GM19467 (cell line): ENCODE measurements at regions not wholly inside any gene's neighbourhood (a gene's known extent, or its start where the extent isn't known, plus 50 kb on each side); places are given as distances from the start of the nearest gene placed in this dataset.
"Not testable (repeated sequence)": the region's sequence is repeated elsewhere in the genome, so short reads cannot be mapped to it uniquely, and the experiment has no call there.

Experiments
- ATAC-seq: cut with Tn5 transposase; IDR thresholded peaks from one replicate; pipeline ENCODE4 v1.9.1; 2021; ENCODE audit warnings: mild to moderate bottlenecking, moderate library complexity; ENCODE audit not compliant: unreplicated experiment

GRCh38 chrX:10676235-10676957 is 56.0 kb upstream of the MID1 start:
- ATAC-seq: no peak

DNA sequence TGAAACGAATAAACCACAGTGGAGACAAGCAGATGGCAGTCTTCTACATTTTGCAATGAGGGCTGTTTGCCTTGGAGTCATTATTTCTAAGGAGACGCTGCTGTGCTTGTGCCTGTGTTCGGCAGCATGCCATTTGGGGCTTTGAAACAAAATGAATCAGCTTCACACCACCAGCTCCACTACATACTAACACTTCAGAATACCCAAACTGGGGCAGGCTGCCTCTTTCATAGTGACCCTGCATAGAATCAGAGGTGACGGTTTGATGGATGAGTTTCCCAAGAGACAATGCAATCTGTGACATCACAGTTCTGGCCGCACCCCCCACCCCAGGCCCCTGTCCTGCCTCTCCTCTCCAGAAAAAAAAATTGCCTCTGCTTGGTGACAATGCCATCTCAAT is 57.1 kb upstream of the MID1 start:
- no peak for ATAC-seq

DNA sequence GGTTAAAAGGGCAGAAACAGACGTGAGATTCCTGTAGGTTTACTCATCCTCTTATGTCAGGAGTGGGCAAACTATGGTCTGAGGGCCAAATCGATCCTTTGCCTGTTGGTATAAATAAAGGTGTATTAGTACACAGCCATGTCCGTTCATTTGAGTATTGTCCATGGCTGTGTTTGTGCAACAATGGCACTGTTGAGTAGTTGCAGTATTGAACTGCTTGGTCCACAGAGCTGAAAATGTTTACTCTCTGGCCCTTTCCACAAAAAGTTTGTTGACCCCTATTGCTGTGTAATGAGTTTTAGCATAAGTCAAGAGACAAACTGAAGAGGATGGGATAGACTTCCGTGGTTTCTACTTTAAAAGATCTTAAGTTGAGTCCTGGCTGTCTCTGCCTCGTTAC is 59.0 kb upstream of the MID1 start:
- ATAC-seq: no peak

DNA sequence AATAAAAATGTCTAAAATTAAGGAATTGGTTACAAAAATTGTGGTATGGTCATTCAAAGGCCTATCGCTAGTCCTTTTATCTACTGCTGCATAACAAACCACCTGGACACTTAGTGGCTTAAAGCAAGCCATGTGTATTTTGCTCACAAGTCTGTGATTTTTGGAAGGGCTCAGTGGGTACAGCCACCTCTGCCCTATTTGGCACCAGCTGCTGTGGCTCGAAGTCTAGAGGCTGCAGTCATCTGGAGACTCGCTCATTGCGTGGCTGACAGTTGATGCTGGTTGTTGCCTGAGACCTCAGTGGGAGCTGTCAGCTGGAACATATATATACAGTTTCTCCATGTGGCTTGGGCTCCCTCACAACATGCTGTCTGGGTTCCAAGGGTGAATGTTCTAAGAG is 60.8 kb upstream of the MID1 start:
- ATAC-seq: no peak

GRCh38 chrX:10683631-10684030 is 63.2 kb upstream of the MID1 start:
- ATAC-seq: not testable (repeated sequence)

DNA sequence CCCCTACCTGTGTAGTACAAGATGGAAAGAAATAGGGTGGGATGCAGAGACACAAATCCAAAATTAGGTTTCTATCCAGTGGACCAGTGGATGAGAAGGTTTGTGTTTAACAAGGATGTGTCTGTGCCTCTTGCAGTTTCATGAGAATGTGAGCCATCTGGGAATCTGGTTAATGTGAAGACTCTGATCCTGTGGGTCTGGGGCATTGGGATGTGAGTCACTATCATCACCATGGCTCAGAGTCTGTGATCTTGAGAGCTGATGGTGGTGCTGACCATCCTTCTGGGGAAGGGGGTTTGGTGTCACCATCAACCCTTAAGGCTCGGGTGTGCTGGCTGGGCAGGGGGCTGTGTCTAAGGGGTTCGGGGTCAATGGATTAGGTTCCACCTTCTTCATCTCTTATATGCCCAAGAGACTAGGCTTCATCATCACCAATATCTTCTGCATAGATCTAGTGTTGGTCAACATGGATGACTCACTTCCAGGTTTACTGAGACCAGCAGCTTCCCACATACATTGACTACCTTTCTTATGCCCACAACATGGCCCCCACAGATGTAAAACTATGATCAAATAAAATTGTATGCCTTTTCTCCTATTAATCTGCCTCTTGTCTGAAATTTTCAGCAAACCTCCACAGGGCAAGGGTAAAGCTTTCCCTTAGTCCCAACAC is 65.7 kb upstream of the MID1 start:
- ATAC-seq: no peak

- not testable (repeated sequence) for ATAC-seq
These were observed 71.4 kb upstream of the MID1 start for GRCh38 chrX:10691751-10692150.

- ATAC-seq: no peak
These were observed 77.4 kb upstream of the MID1 start for GRCh38 chrX:10697616-10698317.

- ATAC-seq: no peak
These were observed 77.9 kb upstream of the MID1 start for GRCh38 chrX:10698318-10698640.

- ATAC-seq: no peak
These were observed 81.6 kb upstream of the MID1 start for GRCh38 chrX:10702031-10702430.

GRCh38 chrX:10706342-10706741 is 86.0 kb upstream of the MID1 start:
- not testable (repeated sequence) for ATAC-seq

GRCh38 chrX:10707773-10708172 is 87.4 kb upstream of the MID1 start:
- no peak for ATAC-seq

GRCh38 chrX:10709276-10709675 is 88.9 kb upstream of the MID1 start:
- no peak for ATAC-seq

DNA sequence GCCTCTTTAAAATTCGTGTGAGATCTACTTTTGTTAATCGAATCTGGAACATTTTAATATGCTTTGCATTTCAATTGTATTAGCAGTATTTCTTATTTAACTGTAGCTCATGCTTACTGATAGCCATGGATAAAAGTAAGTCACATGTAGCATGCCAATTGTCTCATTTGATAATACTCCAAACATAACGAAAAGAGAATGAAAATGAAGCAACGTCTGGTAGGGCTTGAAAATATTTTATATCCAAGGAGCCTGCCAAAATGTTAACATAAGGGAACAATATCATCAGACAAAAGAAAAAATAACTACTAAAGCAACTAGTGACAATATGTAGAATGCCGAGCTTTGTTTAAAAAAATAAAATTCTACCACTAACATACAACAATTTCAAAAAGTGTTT is 94.1 kb upstream of the MID1 start:
- ATAC-seq: no peak

GRCh38 chrX:10722851-10723250 is 102.5 kb upstream of the MID1 start:
- ATAC-seq: peak; percentile 63

GRCh38 chrX:10725071-10725470 is 104.7 kb upstream of the MID1 start:
- no peak for ATAC-seq

GRCh38 chrX:10726647-10727046 is 106.3 kb upstream of the MID1 start:
- no peak for ATAC-seq

DNA sequence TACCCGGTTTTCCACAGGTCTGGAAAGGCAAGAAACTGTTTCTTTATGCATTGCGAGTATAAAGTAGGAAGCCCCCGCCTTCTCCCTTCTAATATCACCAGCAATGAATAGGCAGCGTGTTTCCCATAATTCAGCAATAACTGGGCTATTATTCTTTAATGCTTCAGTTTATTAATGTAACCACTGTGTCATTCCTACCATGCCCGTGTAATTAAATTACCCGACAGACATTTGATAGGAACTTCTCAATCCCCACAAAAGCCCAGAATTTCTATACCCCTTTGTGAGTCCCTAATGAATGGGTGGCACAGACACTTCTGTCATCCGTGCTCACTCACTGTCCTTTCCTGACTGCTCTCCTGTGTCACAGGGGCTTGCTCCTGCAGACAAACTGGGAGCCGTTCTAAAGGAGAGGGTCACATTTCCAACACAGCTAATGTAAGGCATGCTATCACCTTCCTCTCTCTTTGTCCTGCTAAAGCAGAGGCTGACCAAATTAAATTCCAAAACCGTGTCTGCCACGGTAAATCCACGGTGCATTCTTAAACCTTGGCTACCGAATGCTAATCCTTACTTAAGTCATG is 108.5 kb upstream of the MID1 start:
- ATAC-seq: no peak

- no peak for ATAC-seq
These were observed 119.0 kb upstream of the MID1 start for GRCh38 chrX:10739426-10739825.

GRCh38 chrX:10741003-10741402 is 120.6 kb upstream of the MID1 start:
- ATAC-seq: no peak

GRCh38 chrX:10741550-10741949 is 121.2 kb upstream of the MID1 start:
- no peak for ATAC-seq

DNA sequence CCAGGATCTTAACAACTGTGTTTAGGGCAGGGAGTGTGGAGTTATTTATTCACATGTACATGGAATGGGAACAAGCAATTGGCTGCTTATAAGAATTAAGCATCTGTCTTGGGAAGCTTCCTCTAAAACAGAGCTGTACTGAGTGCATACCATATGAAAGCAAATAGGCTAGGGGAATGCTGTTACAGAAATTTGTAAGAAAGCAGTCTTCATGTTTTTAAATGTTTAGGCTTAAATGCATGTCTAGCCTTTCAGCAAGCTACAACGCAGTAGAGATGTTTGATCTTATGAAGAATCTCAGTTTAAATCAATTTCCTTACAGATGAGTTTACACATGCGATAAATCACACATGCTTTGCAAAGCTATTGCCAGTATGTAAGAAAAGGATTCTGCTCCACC is 123.1 kb upstream of the MID1 start:
- ATAC-seq: no peak
